GM23338 (cell line): ENCODE measurements at regions not wholly inside any gene's neighbourhood (a gene's known extent, or its start where the extent isn't known, plus 50 kb on each side); places are given as distances from the start of the nearest gene placed in this dataset.

Source experiments
- ATAC-seq: fragments of 200-7000 bp; cut with Tn5 transposase; 3 replicates; pipeline ENCODE4 v1.9.1; 2020
- DNase-seq: peaks from one replicate; pipeline ENCODE4 v3.0.0-alpha.2; 2015; ENCODE audit warnings: low spot score
- H2AFZ ChIP-seq: fragments of 200-600 bp; sonication (generic); 2 replicates; pipeline ENCODE4 v1.8.0; 2016; ENCODE audit warnings: antibody characterized with exemption, mild to moderate bottlenecking, moderate library complexity
- H3F3A ChIP-seq: fragments of 200-600 bp; sonication (generic); replicated peaks from 2 replicates; pipeline ENCODE4 v1.8.0; 2017; ENCODE audit warnings: antibody characterized with exemption, mixed run types, low read depth
- H3K27ac ChIP-seq: fragments of 200-600 bp; sonication (generic); 2 replicates; pipeline ENCODE4 v1.6.1; 2016; ENCODE audit warnings: low read depth
- H3K27me3 ChIP-seq: fragments of 200-600 bp; sonication (generic); 2 replicates; pipeline ENCODE4 v1.8.0; 2016; ENCODE audit warnings: mild to moderate bottlenecking, mixed run types, moderate library complexity; ENCODE audit not compliant: insufficient read depth
- H3K36me3 ChIP-seq: fragments of 200-600 bp; sonication (generic); 2 replicates; pipeline ENCODE4 v1.8.0; 2016; ENCODE audit warnings: mild to moderate bottlenecking; ENCODE audit not compliant: insufficient read depth
- H3K4me1 ChIP-seq: fragments of 200-600 bp; sonication (generic); 2 replicates; pipeline ENCODE4 v1.8.0; 2016; ENCODE audit warnings: mild to moderate bottlenecking, moderate library complexity; ENCODE audit not compliant: insufficient read depth
- H3K4me2 ChIP-seq: fragments of 200-600 bp; sonication (generic); 2 replicates; pipeline ENCODE4 v1.7.1; 2017; ENCODE audit warnings: mixed run types
- H3K4me3 ChIP-seq: fragments of 200-600 bp; sonication (generic); 2 replicates; pipeline ENCODE4 v1.6.1; 2016; ENCODE audit warnings: mixed run types
- H3K79me2 ChIP-seq: fragments of 200-600 bp; sonication (generic); replicated peaks from 2 replicates; pipeline ENCODE4 v1.8.0; 2017; ENCODE audit warnings: mild to moderate bottlenecking; ENCODE audit not compliant: insufficient read depth
- H3K9me2 ChIP-seq: fragments of 200-600 bp; sonication (generic); 2 replicates; pipeline ENCODE4 v1.8.0; 2017; ENCODE audit not compliant: insufficient read depth
- H4K20me1 ChIP-seq: fragments of 200-600 bp; sonication (generic); replicated peaks from 2 replicates; pipeline ENCODE4 v1.8.0; 2017; ENCODE audit warnings: mild to moderate bottlenecking; ENCODE audit not compliant: insufficient read depth
- H3K27ac Mint-ChIP-seq: 2 replicates; pipeline ENCODE4 v1.8.0; 2020; ENCODE audit warnings: inconsistent platforms, mild to moderate bottlenecking, moderate library complexity, mixed read lengths
- H3K27me3 Mint-ChIP-seq: 3 replicates; pipeline ENCODE4 v1.8.0; 2022; ENCODE audit warnings: low read depth, mild to moderate bottlenecking, moderate library complexity, mixed read lengths, inconsistent platforms; ENCODE audit not compliant: insufficient read depth, poor library complexity
- H3K36me3 Mint-ChIP-seq: 3 replicates; pipeline ENCODE4 v1.8.0; 2021; ENCODE audit warnings: low read depth, mild to moderate bottlenecking, inconsistent platforms, moderate library complexity, mixed read lengths
- H3K4me1 Mint-ChIP-seq: 3 replicates; pipeline ENCODE4 v1.8.0; 2020; ENCODE audit warnings: mild to moderate bottlenecking, inconsistent platforms, mixed read lengths
- H3K4me3 Mint-ChIP-seq: 3 replicates; pipeline ENCODE4 v1.8.0; 2021; ENCODE audit warnings: moderate library complexity, mild to moderate bottlenecking, inconsistent platforms, mixed read lengths
- H3K9me3 Mint-ChIP-seq: 3 replicates; pipeline ENCODE4 v1.8.0; 2020; ENCODE audit warnings: moderate library complexity, mild to moderate bottlenecking, inconsistent platforms, mixed read lengths
- CREB1 ChIP-seq: fragments of 250-450 bp; sonication (Bioruptor Pico); IDR thresholded peaks from 2 replicates; pipeline ENCODE4 v1.5.0; 2020; ENCODE audit warnings: low read depth, mild to moderate bottlenecking, moderate library complexity
- EZH2 ChIP-seq: fragments of 200-600 bp; sonication (generic); IDR thresholded peaks from one replicate; pipeline ENCODE4 v1.8.0; 2017; ENCODE audit warnings: antibody characterized with exemption, mild to moderate bottlenecking, low read depth; ENCODE audit not compliant: unreplicated experiment
- EZH2phosphoT487 ChIP-seq: fragments of 200-600 bp; sonication (generic); IDR thresholded peaks from one replicate; pipeline ENCODE4 v1.8.1; 2018; ENCODE audit warnings: antibody characterized with exemption; ENCODE audit not compliant: unreplicated experiment
- JUNB ChIP-seq: IDR thresholded peaks from one replicate; pipeline ENCODE4 v1.6.1; 2016; ENCODE audit warnings: antibody characterized with exemption; ENCODE audit not compliant: unreplicated experiment
- NANOG ChIP-seq: IDR thresholded peaks from 2 replicates; pipeline ENCODE4 v1.6.1; 2016; ENCODE audit warnings: antibody characterized with exemption, borderline replicate concordance
- POLR2AphosphoS5 ChIP-seq: IDR thresholded peaks from 2 replicates; pipeline ENCODE4 v1.6.1; 2016; ENCODE audit warnings: antibody characterized with exemption, low read depth
- STAT1 ChIP-seq: IDR thresholded peaks from one replicate; pipeline ENCODE4 v1.6.1; 2016; ENCODE audit warnings: antibody characterized with exemption; ENCODE audit not compliant: unreplicated experiment
- ZNF114 ChIP-seq: fragments of 250-450 bp; sonication (Bioruptor Pico); IDR thresholded peaks from 2 replicates; pipeline ENCODE4 v1.5.0; 2020; ENCODE audit warnings: mild to moderate bottlenecking, moderate library complexity
- ZNF331 ChIP-seq: fragments of 250-450 bp; sonication (Bioruptor Pico); IDR thresholded peaks from 2 replicates; pipeline ENCODE4 v1.5.0; 2020; ENCODE audit warnings: low read depth, mild to moderate bottlenecking, moderate library complexity
- TF ChIP-seq, protein P1 (sequence below): IDR thresholded peaks from 2 replicates; pipeline ENCODE4 v1.6.1; 2016; ENCODE audit warnings: antibody characterized with exemption
- TF ChIP-seq, protein P2 (sequence below): IDR thresholded peaks from one replicate; pipeline ENCODE4 v1.6.1; 2018; ENCODE audit warnings: antibody characterized with exemption; ENCODE audit not compliant: unreplicated experiment
- TF ChIP-seq, protein P3 (sequence below), 2 experiments: fragments of 200-600 bp in 1 of 2; sonication (generic) in 1 of 2; conservative IDR thresholded peaks; 2 replicates each; pipeline versions ENCODE4 v1.5.1 to v1.6.1; 2016 to 2017; ENCODE audit warnings: antibody characterized with exemption in 2 of 2, low read depth in 2 of 2, mild to moderate bottlenecking in 2 of 2, moderate library complexity in 1 of 2
- TF ChIP-seq, protein P4 (sequence below): fragments of 250-450 bp; sonication (Bioruptor Pico); IDR thresholded peaks from 2 replicates; pipeline ENCODE4 v1.5.0; 2020; ENCODE audit warnings: mild to moderate bottlenecking, moderate library complexity

DNA sequence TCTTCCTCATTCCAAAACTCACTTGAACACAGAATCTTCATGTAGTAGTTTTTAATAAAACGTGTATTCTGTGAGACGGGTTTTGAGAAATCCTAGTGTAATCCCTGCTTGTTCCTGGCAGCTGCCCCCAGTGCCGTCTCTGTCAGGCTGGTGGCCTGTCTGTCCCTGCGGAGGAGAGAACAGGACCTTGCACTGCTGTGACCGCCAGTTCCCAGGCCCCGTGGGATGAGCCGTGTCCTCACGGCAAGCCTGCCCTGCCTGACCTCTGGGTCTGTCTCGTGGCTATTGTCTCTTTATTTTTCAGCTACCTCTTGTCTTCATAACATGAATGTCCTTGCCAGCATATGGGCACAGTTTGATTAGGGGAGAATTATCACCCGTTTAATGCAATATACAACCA lies 535.5 kb upstream of the B3GAT1 start:
- H3K9me2 ChIP-seq = no peaks in the 10 kb centered on the region
- no peaks in the 10 kb centered on the region for H3K27me3 ChIP-seq
- TF ChIP-seq EZH2 (no peak), EZH2phosphoT487 (no peak), JUNB (no peak), STAT1 (no peak), NANOG (no peak), POLR2AphosphoS5 (no peak), ZNF331 (no peak), ZNF114 (no peak), CREB1 (CRISPR knock-in tag) (no peak)
- TF ChIP-seq, protein P1, sequence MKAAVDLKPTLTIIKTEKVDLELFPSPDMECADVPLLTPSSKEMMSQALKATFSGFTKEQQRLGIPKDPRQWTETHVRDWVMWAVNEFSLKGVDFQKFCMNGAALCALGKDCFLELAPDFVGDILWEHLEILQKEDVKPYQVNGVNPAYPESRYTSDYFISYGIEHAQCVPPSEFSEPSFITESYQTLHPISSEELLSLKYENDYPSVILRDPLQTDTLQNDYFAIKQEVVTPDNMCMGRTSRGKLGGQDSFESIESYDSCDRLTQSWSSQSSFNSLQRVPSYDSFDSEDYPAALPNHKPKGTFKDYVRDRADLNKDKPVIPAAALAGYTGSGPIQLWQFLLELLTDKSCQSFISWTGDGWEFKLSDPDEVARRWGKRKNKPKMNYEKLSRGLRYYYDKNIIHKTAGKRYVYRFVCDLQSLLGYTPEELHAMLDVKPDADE = no peak
- TF ChIP-seq, protein P2, sequence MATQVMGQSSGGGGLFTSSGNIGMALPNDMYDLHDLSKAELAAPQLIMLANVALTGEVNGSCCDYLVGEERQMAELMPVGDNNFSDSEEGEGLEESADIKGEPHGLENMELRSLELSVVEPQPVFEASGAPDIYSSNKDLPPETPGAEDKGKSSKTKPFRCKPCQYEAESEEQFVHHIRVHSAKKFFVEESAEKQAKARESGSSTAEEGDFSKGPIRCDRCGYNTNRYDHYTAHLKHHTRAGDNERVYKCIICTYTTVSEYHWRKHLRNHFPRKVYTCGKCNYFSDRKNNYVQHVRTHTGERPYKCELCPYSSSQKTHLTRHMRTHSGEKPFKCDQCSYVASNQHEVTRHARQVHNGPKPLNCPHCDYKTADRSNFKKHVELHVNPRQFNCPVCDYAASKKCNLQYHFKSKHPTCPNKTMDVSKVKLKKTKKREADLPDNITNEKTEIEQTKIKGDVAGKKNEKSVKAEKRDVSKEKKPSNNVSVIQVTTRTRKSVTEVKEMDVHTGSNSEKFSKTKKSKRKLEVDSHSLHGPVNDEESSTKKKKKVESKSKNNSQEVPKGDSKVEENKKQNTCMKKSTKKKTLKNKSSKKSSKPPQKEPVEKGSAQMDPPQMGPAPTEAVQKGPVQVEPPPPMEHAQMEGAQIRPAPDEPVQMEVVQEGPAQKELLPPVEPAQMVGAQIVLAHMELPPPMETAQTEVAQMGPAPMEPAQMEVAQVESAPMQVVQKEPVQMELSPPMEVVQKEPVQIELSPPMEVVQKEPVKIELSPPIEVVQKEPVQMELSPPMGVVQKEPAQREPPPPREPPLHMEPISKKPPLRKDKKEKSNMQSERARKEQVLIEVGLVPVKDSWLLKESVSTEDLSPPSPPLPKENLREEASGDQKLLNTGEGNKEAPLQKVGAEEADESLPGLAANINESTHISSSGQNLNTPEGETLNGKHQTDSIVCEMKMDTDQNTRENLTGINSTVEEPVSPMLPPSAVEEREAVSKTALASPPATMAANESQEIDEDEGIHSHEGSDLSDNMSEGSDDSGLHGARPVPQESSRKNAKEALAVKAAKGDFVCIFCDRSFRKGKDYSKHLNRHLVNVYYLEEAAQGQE = no peak
- TF ChIP-seq, protein P3, sequence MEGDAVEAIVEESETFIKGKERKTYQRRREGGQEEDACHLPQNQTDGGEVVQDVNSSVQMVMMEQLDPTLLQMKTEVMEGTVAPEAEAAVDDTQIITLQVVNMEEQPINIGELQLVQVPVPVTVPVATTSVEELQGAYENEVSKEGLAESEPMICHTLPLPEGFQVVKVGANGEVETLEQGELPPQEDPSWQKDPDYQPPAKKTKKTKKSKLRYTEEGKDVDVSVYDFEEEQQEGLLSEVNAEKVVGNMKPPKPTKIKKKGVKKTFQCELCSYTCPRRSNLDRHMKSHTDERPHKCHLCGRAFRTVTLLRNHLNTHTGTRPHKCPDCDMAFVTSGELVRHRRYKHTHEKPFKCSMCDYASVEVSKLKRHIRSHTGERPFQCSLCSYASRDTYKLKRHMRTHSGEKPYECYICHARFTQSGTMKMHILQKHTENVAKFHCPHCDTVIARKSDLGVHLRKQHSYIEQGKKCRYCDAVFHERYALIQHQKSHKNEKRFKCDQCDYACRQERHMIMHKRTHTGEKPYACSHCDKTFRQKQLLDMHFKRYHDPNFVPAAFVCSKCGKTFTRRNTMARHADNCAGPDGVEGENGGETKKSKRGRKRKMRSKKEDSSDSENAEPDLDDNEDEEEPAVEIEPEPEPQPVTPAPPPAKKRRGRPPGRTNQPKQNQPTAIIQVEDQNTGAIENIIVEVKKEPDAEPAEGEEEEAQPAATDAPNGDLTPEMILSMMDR (conservative IDR thresholded peaks at IDR 0.05; ENCODE audit: low read depth in 2 of 2) = no peak
- TF ChIP-seq, protein P4, sequence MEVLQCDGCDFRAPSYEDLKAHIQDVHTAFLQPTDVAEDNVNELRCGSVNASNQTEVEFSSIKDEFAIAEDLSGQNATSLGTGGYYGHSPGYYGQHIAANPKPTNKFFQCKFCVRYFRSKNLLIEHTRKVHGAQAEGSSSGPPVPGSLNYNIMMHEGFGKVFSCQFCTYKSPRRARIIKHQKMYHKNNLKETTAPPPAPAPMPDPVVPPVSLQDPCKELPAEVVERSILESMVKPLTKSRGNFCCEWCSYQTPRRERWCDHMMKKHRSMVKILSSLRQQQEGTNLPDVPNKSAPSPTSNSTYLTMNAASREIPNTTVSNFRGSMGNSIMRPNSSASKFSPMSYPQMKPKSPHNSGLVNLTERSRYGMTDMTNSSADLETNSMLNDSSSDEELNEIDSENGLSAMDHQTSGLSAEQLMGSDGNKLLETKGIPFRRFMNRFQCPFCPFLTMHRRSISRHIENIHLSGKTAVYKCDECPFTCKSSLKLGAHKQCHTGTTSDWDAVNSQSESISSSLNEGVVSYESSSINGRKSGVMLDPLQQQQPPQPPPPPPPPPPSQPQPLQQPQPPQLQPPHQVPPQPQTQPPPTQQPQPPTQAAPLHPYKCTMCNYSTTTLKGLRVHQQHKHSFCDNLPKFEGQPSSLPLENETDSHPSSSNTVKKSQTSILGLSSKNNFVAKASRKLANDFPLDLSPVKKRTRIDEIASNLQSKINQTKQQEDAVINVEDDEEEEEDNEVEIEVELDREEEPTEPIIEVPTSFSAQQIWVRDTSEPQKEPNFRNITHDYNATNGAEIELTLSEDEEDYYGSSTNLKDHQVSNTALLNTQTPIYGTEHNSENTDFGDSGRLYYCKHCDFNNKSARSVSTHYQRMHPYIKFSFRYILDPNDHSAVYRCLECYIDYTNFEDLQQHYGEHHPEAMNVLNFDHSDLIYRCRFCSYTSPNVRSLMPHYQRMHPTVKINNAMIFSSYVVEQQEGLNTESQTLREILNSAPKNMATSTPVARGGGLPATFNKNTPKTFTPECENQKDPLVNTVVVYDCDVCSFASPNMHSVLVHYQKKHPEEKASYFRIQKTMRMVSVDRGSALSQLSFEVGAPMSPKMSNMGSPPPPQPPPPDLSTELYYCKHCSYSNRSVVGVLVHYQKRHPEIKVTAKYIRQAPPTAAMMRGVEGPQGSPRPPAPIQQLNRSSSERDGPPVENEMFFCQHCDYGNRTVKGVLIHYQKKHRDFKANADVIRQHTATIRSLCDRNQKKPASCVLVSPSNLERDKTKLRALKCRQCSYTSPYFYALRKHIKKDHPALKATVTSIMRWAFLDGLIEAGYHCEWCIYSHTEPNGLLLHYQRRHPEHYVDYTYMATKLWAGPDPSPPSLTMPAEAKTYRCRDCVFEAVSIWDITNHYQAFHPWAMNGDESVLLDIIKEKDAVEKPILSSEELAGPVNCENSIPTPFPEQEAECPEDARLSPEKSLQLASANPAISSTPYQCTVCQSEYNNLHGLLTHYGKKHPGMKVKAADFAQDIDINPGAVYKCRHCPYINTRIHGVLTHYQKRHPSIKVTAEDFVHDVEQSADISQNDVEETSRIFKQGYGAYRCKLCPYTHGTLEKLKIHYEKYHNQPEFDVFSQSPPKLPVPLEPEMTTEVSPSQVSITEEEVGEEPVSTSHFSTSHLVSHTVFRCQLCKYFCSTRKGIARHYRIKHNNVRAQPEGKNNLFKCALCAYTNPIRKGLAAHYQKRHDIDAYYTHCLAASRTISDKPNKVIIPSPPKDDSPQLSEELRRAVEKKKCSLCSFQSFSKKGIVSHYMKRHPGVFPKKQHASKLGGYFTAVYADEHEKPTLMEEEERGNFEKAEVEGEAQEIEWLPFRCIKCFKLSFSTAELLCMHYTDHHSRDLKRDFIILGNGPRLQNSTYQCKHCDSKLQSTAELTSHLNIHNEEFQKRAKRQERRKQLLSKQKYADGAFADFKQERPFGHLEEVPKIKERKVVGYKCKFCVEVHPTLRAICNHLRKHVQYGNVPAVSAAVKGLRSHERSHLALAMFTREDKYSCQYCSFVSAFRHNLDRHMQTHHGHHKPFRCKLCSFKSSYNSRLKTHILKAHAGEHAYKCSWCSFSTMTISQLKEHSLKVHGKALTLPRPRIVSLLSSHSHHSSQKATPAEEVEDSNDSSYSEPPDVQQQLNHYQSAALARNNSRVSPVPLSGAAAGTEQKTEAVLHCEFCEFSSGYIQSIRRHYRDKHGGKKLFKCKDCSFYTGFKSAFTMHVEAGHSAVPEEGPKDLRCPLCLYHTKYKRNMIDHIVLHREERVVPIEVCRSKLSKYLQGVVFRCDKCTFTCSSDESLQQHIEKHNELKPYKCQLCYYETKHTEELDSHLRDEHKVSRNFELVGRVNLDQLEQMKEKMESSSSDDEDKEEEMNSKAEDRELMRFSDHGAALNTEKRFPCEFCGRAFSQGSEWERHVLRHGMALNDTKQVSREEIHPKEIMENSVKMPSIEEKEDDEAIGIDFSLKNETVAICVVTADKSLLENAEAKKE (CRISPR knock-in tag) = no peak
- H3F3A ChIP-seq = 0 out of 2 replicates have a peak, but pooled peaks cover 3% of the 10 kb centered on the region
- H3K4me2 ChIP-seq = no peak overlapping the region
- H3K4me3 ChIP-seq = no peak overlapping the region
- H3K79me2 ChIP-seq = no peaks in the 10 kb centered on the region
- H3K36me3 Mint-ChIP-seq = no peaks in the 10 kb centered on the region
- peaks cover 9% of the 10 kb centered on the region for H3K4me1 ChIP-seq
- DNase-seq (no peak), ATAC-seq (no peak)
- no peak overlapping the region for H3K27ac Mint-ChIP-seq
- no peaks in the 10 kb centered on the region for H3K9me3 Mint-ChIP-seq
- H4K20me1 ChIP-seq = no peaks in the 10 kb centered on the region
- no peak overlapping the region for H3K4me3 Mint-ChIP-seq
- peak overlapping the region; percentile 18; the same call in 1 of the 2 replicates for H2AFZ ChIP-seq
- peaks cover 4% of the 10 kb centered on the region for H3K27me3 Mint-ChIP-seq
- H3K36me3 ChIP-seq = no peaks in the 10 kb centered on the region
- H3K27ac ChIP-seq = no peak overlapping the region
- H3K4me1 Mint-ChIP-seq = peaks cover 33% of the 10 kb centered on the region
